GM10248 (cell line): ENCODE measurements at regions not wholly inside any gene's neighbourhood (a gene's known extent, or its start where the extent isn't known, plus 50 kb on each side); places are given as distances from the start of the nearest gene placed in this dataset.
"Not testable (repeated sequence)": the region's sequence is repeated elsewhere in the genome, so short reads cannot be mapped to it uniquely, and the experiment has no call there.

ENCODE experiments used
- CTCF ChIA-PET: fragments of 300-600 bp; sonication (Branson Sonifier 250); formaldehyde crosslinking; extraction: SDS; loops from one replicate; lab custom pipeline; 2021; ENCODE audit warnings: antibody characterized with exemption; lab: Yijun Ruan, JAX
- POLR2A ChIA-PET: fragments of 350-650 bp; sonication (Branson Sonifier 250); formaldehyde crosslinking; extraction: SDS; loops from one replicate; lab custom pipeline; 2020; ENCODE audit warnings: antibody characterized with exemption; lab: Yijun Ruan, JAX
- DNase-seq: peaks from one replicate; pipeline ENCODE4 v3.0.0; 2012; ENCODE audit errors: extremely low spot score
- CTCF ChIP-seq: IDR thresholded peaks from 2 replicates; pipeline ENCODE4 v1.5.1; 2012; ENCODE audit warnings: mild to moderate bottlenecking, low read depth; ENCODE audit errors: extremely low read depth, missing control alignments, control extremely low read depth

- TF ChIP-seq CTCF: no peak
- ChIA-PET CTCF (interaction anchor here (0.7 kb wide), 1 partner anchor 22 kb away, joined by 3 read pairs; no protein-coding TSS in a partner anchor), POLR2A (no interaction called here)
Measured at GRCh38 chr4:138591808-138592207, 349.7 kb upstream of the SLC7A11 start.

GRCh38 chr4:138588501-138588900, 346.4 kb upstream of the SLC7A11 start:
- no peak for TF ChIP-seq CTCF
- CTCF ChIA-PET: no interaction called here
- POLR2A ChIA-PET: no interaction called here
- no peak for DNase-seq

More at GRCh38 chr4:138591808-138592207, 349.7 kb upstream of the SLC7A11 start:
- no peak for DNase-seq

- POLR2A ChIA-PET: no interaction called here
- CTCF ChIA-PET: no interaction called here
- DNase-seq: no peak
- TF ChIP-seq CTCF: no peak
Measured at GRCh38 chr4:138579146-138579545, 337.0 kb upstream of the SLC7A11 start.

GRCh38 chr4:138577826-138578225, 335.7 kb upstream of the SLC7A11 start:
- POLR2A ChIA-PET: not testable (repeated sequence)
- CTCF ChIA-PET: interaction anchor here (1.2 to 1.4 kb wide), 2 partner anchors 9 to 541 kb away, joined by 3 read pairs; no protein-coding TSS in a partner anchor

DNA sequence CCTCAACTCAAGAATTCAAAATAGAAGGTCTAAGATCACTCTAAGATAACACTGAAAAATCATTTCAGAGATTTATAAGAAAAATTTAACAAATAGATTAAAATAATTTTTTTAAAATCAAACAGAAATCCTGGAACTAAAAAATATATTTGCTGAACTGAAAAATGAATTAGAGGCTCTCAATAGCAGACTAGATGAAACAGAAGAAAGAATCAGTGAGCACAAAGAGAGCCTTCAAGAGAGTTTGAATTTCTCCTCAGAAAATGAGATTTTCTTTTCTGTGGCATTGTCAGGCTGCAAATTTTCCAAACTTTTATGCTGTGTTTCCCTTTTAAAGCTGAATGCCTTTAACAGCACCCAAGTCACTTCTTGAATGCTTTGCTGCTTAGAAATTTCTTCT, 335.0 kb upstream of the SLC7A11 start:
- no peak for DNase-seq
- ChIA-PET CTCF (interaction anchor here (1.2 to 1.4 kb wide), 2 partner anchors 8 to 541 kb away, joined by 3 read pairs; no protein-coding TSS in a partner anchor), POLR2A (no interaction called here)
- TF ChIP-seq CTCF: no peak

More at GRCh38 chr4:138577826-138578225, 335.7 kb upstream of the SLC7A11 start:
- not testable (repeated sequence) for DNase-seq

DNA sequence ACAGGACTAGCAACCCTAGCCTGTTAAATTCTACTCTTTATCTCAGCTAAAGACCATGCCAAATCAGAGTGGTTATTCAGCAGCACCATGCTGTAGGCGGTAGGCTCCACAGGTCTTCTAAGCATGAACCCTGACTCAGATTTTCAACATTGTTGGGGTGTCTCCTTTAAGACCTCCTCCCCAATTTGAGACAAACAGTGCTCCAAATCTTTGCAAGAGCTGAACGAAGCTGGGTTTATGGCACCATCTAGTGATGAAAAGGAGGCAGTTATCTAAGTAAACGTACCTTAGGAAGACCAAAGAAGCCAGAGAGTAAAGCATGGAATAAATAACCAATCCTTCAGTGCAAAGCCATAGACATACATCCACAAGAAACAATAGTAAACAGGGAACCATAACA, 334.5 kb upstream of the SLC7A11 start:
- ChIA-PET POLR2A (no interaction called here), CTCF (no interaction called here)
- no peak for TF ChIP-seq CTCF
- DNase-seq: no peak

DNA sequence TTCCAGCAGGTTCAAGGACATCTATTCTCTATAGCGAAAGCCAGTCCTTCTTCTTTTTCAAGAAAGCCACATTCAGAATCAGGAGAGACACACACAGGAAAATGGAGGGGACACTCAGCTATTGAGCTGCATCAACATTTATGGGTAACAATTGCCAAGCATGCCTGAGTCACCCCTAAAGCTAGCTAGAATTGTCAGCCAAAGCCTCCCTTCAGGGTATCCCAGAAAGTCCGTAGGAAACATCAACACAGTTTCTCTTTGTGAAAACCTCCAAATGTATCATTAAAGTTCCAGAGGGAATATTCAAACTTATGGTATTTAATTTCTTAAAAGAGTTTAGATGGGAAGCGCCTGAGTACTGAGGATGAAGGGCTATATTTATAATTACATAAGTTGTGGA, 331.1 kb upstream of the SLC7A11 start:
- CTCF ChIA-PET: no interaction called here
- POLR2A ChIA-PET: no interaction called here
- no peak for DNase-seq
- TF ChIP-seq CTCF: no peak
